HEK293T (cell line): ENCODE measurements at regions not wholly inside any gene's neighbourhood (a gene's known extent, or its start where the extent isn't known, plus 50 kb on each side); places are given as distances from the start of the nearest gene placed in this dataset.

Experiments used
- ARNT ChIP-seq: fragments of 450-650 bp; IDR thresholded peaks from 2 replicates; pipeline ENCODE4 v1.6.1; 2017; ENCODE audit warnings: mild to moderate bottlenecking
- CTBP1 ChIP-seq: fragments of 450-650 bp; IDR thresholded peaks from 2 replicates; pipeline ENCODE4 v1.6.1; 2016; ENCODE audit warnings: borderline replicate concordance
- ELF4 ChIP-seq: fragments of 450-650 bp; IDR thresholded peaks from 2 replicates; pipeline ENCODE4 v1.6.1; 2017; ENCODE audit warnings: antibody characterized with exemption
- FOXA1 ChIP-seq: fragments of 450-650 bp; IDR thresholded peaks from 2 replicates; pipeline ENCODE4 v1.6.1; 2016; ENCODE audit warnings: mild to moderate bottlenecking
- FOXK2 ChIP-seq: fragments of 450-650 bp; IDR thresholded peaks from 2 replicates; pipeline ENCODE4 v1.6.1; 2016; ENCODE audit warnings: mild to moderate bottlenecking
- FOXM1 ChIP-seq: fragments of 450-650 bp; IDR thresholded peaks from 2 replicates; pipeline ENCODE4 v1.6.1; 2017; ENCODE audit warnings: mild to moderate bottlenecking, borderline replicate concordance
- HDGF ChIP-seq: fragments of 450-650 bp; IDR thresholded peaks from 2 replicates; pipeline ENCODE4 v1.6.1; 2017; ENCODE audit warnings: antibody characterized with exemption, borderline replicate concordance
- L3MBTL2 ChIP-seq: fragments of 450-650 bp; conservative IDR thresholded peaks from 2 replicates; pipeline ENCODE4 v1.6.1; 2016; ENCODE audit warnings: mild to moderate bottlenecking
- NFRKB ChIP-seq: fragments of 450-650 bp; IDR thresholded peaks from 2 replicates; pipeline ENCODE4 v1.6.1; 2016; ENCODE audit warnings: mild to moderate bottlenecking, moderate library complexity
- SP1 ChIP-seq: fragments of 450-650 bp; IDR thresholded peaks from 2 replicates; pipeline ENCODE4 v1.6.1; 2017
- SUZ12 ChIP-seq: fragments of 450-650 bp; IDR thresholded peaks from 2 replicates; pipeline ENCODE4 v1.6.1; 2016; ENCODE audit warnings: mild to moderate bottlenecking
- TARDBP ChIP-seq: fragments of 450-650 bp; IDR thresholded peaks from 2 replicates; pipeline ENCODE4 v1.6.1; 2016
- ZNF384 ChIP-seq: fragments of 450-650 bp; IDR thresholded peaks from 2 replicates; pipeline ENCODE4 v1.6.1; 2016
- TF ChIP-seq, protein P1 (sequence below): fragments of 450-650 bp; IDR thresholded peaks from 2 replicates; pipeline ENCODE4 v1.6.1; 2016

DNA sequence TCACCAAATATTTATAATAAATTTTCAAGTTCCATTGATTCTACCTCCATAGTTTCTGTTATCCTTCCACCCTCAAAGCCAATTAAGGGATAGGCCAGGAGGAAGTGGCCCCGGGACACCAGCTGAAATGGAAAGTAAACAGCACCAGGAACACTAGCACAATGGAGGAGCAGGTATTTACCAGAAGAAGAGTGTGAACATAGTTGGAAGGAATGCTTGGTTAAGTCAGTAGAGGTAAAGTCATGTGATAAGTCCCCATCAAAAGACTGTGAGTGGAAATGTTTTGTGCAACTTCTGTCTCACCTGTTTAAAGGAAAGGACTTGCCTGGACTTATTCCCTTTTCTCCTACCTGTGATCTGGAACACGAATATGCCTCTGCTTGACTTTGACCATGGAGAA lies 146.7 kb upstream of the RAI14 start:
- TF ChIP-seq SP1 (no peak), ARNT (no peak), L3MBTL2 (no peak), FOXK2 (no peak), SUZ12 (no peak), ZNF384 (no peak), CTBP1 (no peak), HDGF (no peak), NFRKB (no peak), FOXA1 (no peak), ELF4 (no peak), TARDBP (no peak), FOXM1 (no peak)
- TF ChIP-seq, protein P1, sequence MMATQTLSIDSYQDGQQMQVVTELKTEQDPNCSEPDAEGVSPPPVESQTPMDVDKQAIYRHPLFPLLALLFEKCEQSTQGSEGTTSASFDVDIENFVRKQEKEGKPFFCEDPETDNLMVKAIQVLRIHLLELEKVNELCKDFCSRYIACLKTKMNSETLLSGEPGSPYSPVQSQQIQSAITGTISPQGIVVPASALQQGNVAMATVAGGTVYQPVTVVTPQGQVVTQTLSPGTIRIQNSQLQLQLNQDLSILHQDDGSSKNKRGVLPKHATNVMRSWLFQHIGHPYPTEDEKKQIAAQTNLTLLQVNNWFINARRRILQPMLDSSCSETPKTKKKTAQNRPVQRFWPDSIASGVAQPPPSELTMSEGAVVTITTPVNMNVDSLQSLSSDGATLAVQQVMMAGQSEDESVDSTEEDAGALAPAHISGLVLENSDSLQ: no peak
